Fibroblast of lung (primary cell): ENCODE measurements at regions not wholly inside any gene's neighbourhood (a gene's known extent, or its start where the extent isn't known, plus 50 kb on each side); places are given as distances from the start of the nearest gene placed in this dataset.

Experiments used
- DNase-seq, 2 donors: peaks; one replicate each; pipeline versions ENCODE4 v3.0.0 to v3.0.0-alpha.2; 2010; ENCODE audit warnings: low read depth in 2 of 2
- H2AFZ ChIP-seq: 2 replicates; pipeline ENCODE4 v1.5.1; 2012; ENCODE audit warnings: low read length, control low read depth, inconsistent platforms
- H3K27ac ChIP-seq: 2 replicates; pipeline ENCODE4 v1.5.1; 2011; ENCODE audit warnings: low read length, control low read depth; ENCODE audit not compliant: insufficient read depth
- H3K27me3 ChIP-seq: 2 replicates; pipeline ENCODE4 v1.5.1; 2011; ENCODE audit warnings: mild to moderate bottlenecking, low read length; ENCODE audit not compliant: control insufficient read depth, insufficient read depth
- H3K36me3 ChIP-seq: 2 replicates; pipeline ENCODE4 v1.5.1; 2011; ENCODE audit warnings: low read length; ENCODE audit not compliant: control insufficient read depth, insufficient read depth
- H3K4me1 ChIP-seq: 2 replicates; pipeline ENCODE4 v1.5.1; 2011; ENCODE audit warnings: low read length; ENCODE audit not compliant: control insufficient read depth, insufficient read depth; ENCODE audit errors: extremely low read depth
- H3K4me2 ChIP-seq: 2 replicates; pipeline ENCODE4 v1.5.1; 2011; ENCODE audit warnings: low read length, control low read depth; ENCODE audit not compliant: insufficient read depth; ENCODE audit errors: extremely low read depth
- H3K4me3 ChIP-seq, 4 experiments: fragments of 200-600 bp in 1 of 4; sonication (generic) in 1 of 4; replicated peaks in 1 of 4; 2 replicates each; pipeline ENCODE4 v1.5.1; 2011 to 2016; ENCODE audit warnings: low read length in 4 of 4, low read depth in 3 of 4, mild to moderate bottlenecking in 3 of 4, control low read depth in 2 of 4, inconsistent platforms in 1 of 4, mixed read lengths in 1 of 4; ENCODE audit not compliant: insufficient read depth in 1 of 4; ENCODE audit errors: control extremely low read depth in 1 of 4
- H3K79me2 ChIP-seq: 2 replicates; pipeline ENCODE4 v1.5.1; 2012; ENCODE audit warnings: mild to moderate bottlenecking, low read length, inconsistent platforms; ENCODE audit not compliant: control insufficient read depth, insufficient read depth
- H3K9ac ChIP-seq: 2 replicates; pipeline ENCODE4 v1.5.1; 2011; ENCODE audit warnings: mild to moderate bottlenecking, low read length, control low read depth; ENCODE audit not compliant: insufficient read depth
- H3K9me3 ChIP-seq: 2 replicates; pipeline ENCODE4 v1.5.1; 2012; ENCODE audit warnings: low read depth, low read length; ENCODE audit not compliant: control insufficient read depth, insufficient read depth
- H4K20me1 ChIP-seq: 2 replicates; pipeline ENCODE4 v1.5.1; 2011; ENCODE audit warnings: low read length; ENCODE audit not compliant: control insufficient read depth, insufficient read depth; ENCODE audit errors: extremely low read depth
- EZH2 ChIP-seq: IDR thresholded peaks from 2 replicates; pipeline ENCODE4 v1.5.1; 2012; ENCODE audit warnings: low read length, control low read depth, mild to moderate bottlenecking; ENCODE audit errors: missing control alignments
- TF ChIP-seq, protein P1 (sequence below), 2 donors: IDR thresholded peaks in 1 of 2; conservative IDR thresholded peaks in 1 of 2; 1 replicate in 1 of 2; 2 replicates in 1 of 2; pipeline ENCODE4 v1.5.1; 2011 to 2012; ENCODE audit warnings: low read length in 2 of 2, control low read depth in 1 of 2, inconsistent platforms in 1 of 2, low read depth in 1 of 2, mild to moderate bottlenecking in 1 of 2

DNA sequence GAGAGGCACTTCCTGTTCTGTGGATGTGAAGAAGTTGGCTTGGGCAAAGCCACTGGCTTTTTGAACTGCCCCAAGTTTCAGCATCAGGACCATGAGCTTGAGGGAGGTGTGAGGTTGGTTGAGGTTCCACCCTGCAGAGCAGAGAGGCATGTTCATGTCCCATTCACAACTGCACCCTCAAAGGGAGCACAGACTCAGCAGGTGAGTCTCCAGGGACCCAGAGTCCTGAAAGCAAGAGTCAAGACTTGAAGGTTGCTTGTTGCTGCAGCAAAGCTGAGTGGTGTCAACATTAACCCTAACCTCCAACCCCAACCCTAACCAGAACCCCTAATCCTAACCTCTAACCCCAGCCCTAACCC is 556.3 kb downstream of the BRD1 start:
- H3K4me1 ChIP-seq: no peaks in the 10 kb centered on the region
- no peak for DNase-seq
- H4K20me1 ChIP-seq: no peaks in the 10 kb centered on the region
- no peak overlapping the region for H3K9ac ChIP-seq
- H3K79me2 ChIP-seq: no peaks in the 10 kb centered on the region
- H3K4me3 ChIP-seq: no peak overlapping the region
- no peaks in the 10 kb centered on the region for H3K9me3 ChIP-seq
- H2AFZ ChIP-seq: no peak overlapping the region
- H3K4me2 ChIP-seq: no peak overlapping the region
- no peaks in the 10 kb centered on the region for H3K36me3 ChIP-seq
- no peak overlapping the region for H3K27ac ChIP-seq
- TF ChIP-seq EZH2: no peak
- TF ChIP-seq, protein P1, sequence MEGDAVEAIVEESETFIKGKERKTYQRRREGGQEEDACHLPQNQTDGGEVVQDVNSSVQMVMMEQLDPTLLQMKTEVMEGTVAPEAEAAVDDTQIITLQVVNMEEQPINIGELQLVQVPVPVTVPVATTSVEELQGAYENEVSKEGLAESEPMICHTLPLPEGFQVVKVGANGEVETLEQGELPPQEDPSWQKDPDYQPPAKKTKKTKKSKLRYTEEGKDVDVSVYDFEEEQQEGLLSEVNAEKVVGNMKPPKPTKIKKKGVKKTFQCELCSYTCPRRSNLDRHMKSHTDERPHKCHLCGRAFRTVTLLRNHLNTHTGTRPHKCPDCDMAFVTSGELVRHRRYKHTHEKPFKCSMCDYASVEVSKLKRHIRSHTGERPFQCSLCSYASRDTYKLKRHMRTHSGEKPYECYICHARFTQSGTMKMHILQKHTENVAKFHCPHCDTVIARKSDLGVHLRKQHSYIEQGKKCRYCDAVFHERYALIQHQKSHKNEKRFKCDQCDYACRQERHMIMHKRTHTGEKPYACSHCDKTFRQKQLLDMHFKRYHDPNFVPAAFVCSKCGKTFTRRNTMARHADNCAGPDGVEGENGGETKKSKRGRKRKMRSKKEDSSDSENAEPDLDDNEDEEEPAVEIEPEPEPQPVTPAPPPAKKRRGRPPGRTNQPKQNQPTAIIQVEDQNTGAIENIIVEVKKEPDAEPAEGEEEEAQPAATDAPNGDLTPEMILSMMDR (conservative IDR thresholded peaks at IDR 0.05 in 1 of 2, IDR thresholded peaks at IDR 0.05 in 1 of 2; ENCODE audit: low read depth in 1 of 2, low read length in 2 of 2): no peak
- no peaks in the 10 kb centered on the region for H3K27me3 ChIP-seq

GRCh38 chr22:49270595-49271368 is 556.9 kb downstream of the BRD1 start:
- H4K20me1 ChIP-seq: no peaks in the 10 kb centered on the region
- H3K27me3 ChIP-seq: no peaks in the 10 kb centered on the region
- H2AFZ ChIP-seq: no peak overlapping the region
- no peaks in the 10 kb centered on the region for H3K79me2 ChIP-seq
- H3K9ac ChIP-seq: no peak overlapping the region
- no peak overlapping the region for H3K4me2 ChIP-seq
- DNase-seq: no peak
- no peak overlapping the region for H3K4me3 ChIP-seq
- no peak overlapping the region for H3K27ac ChIP-seq
- TF ChIP-seq, protein P1 (conservative IDR thresholded peaks at IDR 0.05 in 1 of 2, IDR thresholded peaks at IDR 0.05 in 1 of 2; ENCODE audit: low read depth in 1 of 2, low read length in 2 of 2): no peak
- no peak for TF ChIP-seq EZH2
- no peaks in the 10 kb centered on the region for H3K36me3 ChIP-seq
- no peaks in the 10 kb centered on the region for H3K4me1 ChIP-seq
- no peaks in the 10 kb centered on the region for H3K9me3 ChIP-seq

- TF ChIP-seq, protein P1 (conservative IDR thresholded peaks at IDR 0.05 in 1 of 2, IDR thresholded peaks at IDR 0.05 in 1 of 2; ENCODE audit: low read depth in 1 of 2, low read length in 2 of 2): no peak
- TF ChIP-seq EZH2: no peak
- no peak overlapping the region for H3K4me3 ChIP-seq
- H3K36me3 ChIP-seq: no peaks in the 10 kb centered on the region
- H3K27ac ChIP-seq: no peak overlapping the region
- no peaks in the 10 kb centered on the region for H3K4me1 ChIP-seq
- no peaks in the 10 kb centered on the region for H3K79me2 ChIP-seq
- no peak overlapping the region for H2AFZ ChIP-seq
- H3K9ac ChIP-seq: no peak overlapping the region
- no peak overlapping the region for H3K4me2 ChIP-seq
- no peak for DNase-seq
- no peaks in the 10 kb centered on the region for H4K20me1 ChIP-seq
- no peaks in the 10 kb centered on the region for H3K27me3 ChIP-seq
- no peaks in the 10 kb centered on the region for H3K9me3 ChIP-seq
These were observed 557.7 kb downstream of the BRD1 start for GRCh38 chr22:49269928-49270327.
